CD4-positive, alpha-beta T cell (primary cell): ENCODE measurements at regions not wholly inside any gene's neighbourhood (a gene's known extent, or its start where the extent isn't known, plus 50 kb on each side); places are given as distances from the start of the nearest gene placed in this dataset.

Source experiments
- ATAC-seq: fragments of 200-7000 bp; cut with Tn5 transposase; one replicate; pipeline ENCODE4 v1.10.0; 2022; ENCODE audit warnings: mild to moderate bottlenecking; ENCODE audit not compliant: poor library complexity
- CTCF ChIA-PET: fragments of 350-600 bp; sonication (Branson Sonifier 250); formaldehyde crosslinking; loops from one replicate; lab custom pipeline; 2021; ENCODE audit warnings: antibody characterized with exemption, inconsistent platforms; lab: Charles Lee
- POLR2A ChIA-PET: fragments of 350-600 bp; sonication (Branson Sonifier 250); formaldehyde crosslinking; loops from one replicate; lab custom pipeline; 2021; ENCODE audit warnings: antibody characterized with exemption, inconsistent platforms; lab: Charles Lee
- DNase-seq, 14 experiments: peaks; one replicate each; pipeline ENCODE4 v3.0.0-alpha.2; 2013 to 2020; ENCODE audit warnings: mixed read lengths in 2 of 14
- H3K27ac ChIP-seq, 2 donors: one replicate each; pipeline versions ENCODE4 v1.5.1 to v1.7.0; 2013; ENCODE audit warnings: low read length in 2 of 2, low read depth in 1 of 2, mild to moderate bottlenecking in 1 of 2
- H3K27me3 ChIP-seq, 2 experiments: 1 replicate in 1 of 2; 2 replicates in 1 of 2; pipeline versions ENCODE4 v1.6.1 to v1.7.0; 2013; ENCODE audit warnings: low read length in 2 of 2, control low read depth in 1 of 2, mild to moderate bottlenecking in 1 of 2, moderate library complexity in 1 of 2; ENCODE audit not compliant: insufficient read depth in 2 of 2, control insufficient read depth in 1 of 2
- H3K36me3 ChIP-seq: one replicate; pipeline ENCODE4 v1.6.1; 2013; ENCODE audit warnings: low read length, control low read depth; ENCODE audit not compliant: insufficient read depth
- H3K4me1 ChIP-seq: one replicate; pipeline ENCODE4 v1.6.1; 2013; ENCODE audit warnings: low read length, control low read depth; ENCODE audit not compliant: insufficient read depth
- H3K4me3 ChIP-seq: one replicate; pipeline ENCODE4 v1.5.1; 2013; ENCODE audit warnings: mild to moderate bottlenecking, low read length, moderate library complexity
- H3K9me3 ChIP-seq, 2 experiments: 1 replicate in 1 of 2; 2 replicates in 1 of 2; pipeline versions ENCODE4 v1.6.1 to v1.7.0; 2013; ENCODE audit warnings: low read length in 2 of 2, mild to moderate bottlenecking in 2 of 2, control low read depth in 1 of 2, moderate library complexity in 1 of 2; ENCODE audit not compliant: control insufficient read depth in 1 of 2, insufficient read depth in 1 of 2
- H3K27ac Mint-ChIP-seq: one replicate; pipeline ENCODE4 v1.8.0; 2020; ENCODE audit warnings: mixed read lengths
- H3K27me3 Mint-ChIP-seq: one replicate; pipeline ENCODE4 v1.8.0; 2021; ENCODE audit warnings: mixed read lengths
- H3K36me3 Mint-ChIP-seq: one replicate; pipeline ENCODE4 v1.8.0; 2021; ENCODE audit warnings: low read depth, mixed read lengths
- H3K4me1 Mint-ChIP-seq: one replicate; pipeline ENCODE4 v1.8.0; 2021; ENCODE audit warnings: low read depth, mixed read lengths
- H3K4me3 Mint-ChIP-seq: one replicate; pipeline ENCODE4 v1.8.0; 2020; ENCODE audit warnings: mild to moderate bottlenecking, mixed read lengths
- H3K9me3 Mint-ChIP-seq: one replicate; pipeline ENCODE4 v1.8.0; 2020; ENCODE audit warnings: mixed read lengths
- CTCF ChIP-seq: fragments of 200-600 bp; IDR thresholded peaks from one replicate; pipeline ENCODE4 v1.8.0; 2022; ENCODE audit warnings: antibody characterized with exemption, mild to moderate bottlenecking
- intact Hi-C, 2 experiments: fragments of 100-400 bp; cut with DNase I in 1 of 2; cut with micrococcal nuclease in 1 of 2; formaldehyde crosslinking; loops; one replicate each; pipeline versions ENCODE4 v1.15.1 to v1.9.0; 2023 to 2025; cut with DNase I, micrococcal nuclease

DNA sequence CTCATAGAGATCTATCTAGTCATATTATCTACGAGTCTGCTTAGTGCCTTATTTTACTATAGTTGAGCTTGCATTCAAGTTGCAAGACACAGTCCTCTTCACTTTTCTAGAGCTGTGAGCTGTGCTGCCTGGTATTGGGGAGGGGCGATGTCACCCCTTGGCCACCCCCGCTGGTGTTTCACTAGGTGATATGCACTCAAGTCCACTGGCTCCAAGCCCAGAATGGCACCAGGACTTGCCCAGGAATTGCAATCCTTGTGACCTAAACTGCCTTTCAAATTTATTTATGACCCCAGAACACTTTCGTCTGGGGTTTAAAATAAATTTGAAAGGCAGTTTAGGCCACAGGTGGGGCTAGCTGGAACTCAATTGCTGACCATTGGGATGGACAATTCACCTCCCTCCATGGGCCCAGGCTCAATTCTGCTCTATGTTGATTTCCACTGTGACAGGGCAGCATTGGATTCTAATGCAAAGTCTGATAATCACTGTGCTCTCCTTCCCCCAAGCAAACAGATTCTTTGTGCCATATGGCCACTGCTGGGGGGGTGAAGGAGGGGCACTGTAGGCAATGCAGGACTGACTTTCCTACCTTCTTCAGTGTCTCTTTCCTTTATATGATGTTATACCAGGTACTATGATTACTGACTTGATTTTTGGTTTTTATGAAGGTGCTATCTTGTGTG, 1244.2 kb upstream of the MIR17HG start:
- no peak overlapping the region for H3K4me3 Mint-ChIP-seq
- CTCF ChIA-PET, result no interaction called here
- H3K4me1 Mint-ChIP-seq, result no peaks in the 10 kb centered on the region
- no peaks in the 10 kb centered on the region for H3K27me3 ChIP-seq
- no peaks in the 10 kb centered on the region for H3K4me1 ChIP-seq
- DNase-seq (no peak), ATAC-seq (no peak)
- no peak overlapping the region for H3K27ac Mint-ChIP-seq
- no peak overlapping the region for H3K4me3 ChIP-seq
- H3K27me3 Mint-ChIP-seq, result no peaks in the 10 kb centered on the region
- POLR2A ChIA-PET, result no interaction called here
- TF ChIP-seq CTCF, result no peak
- peaks cover 0 to 17% of the 10 kb centered on the region in 2 experiments for H3K9me3 ChIP-seq
- H3K36me3 Mint-ChIP-seq, result no peaks in the 10 kb centered on the region
- peaks cover 14% of the 10 kb centered on the region for H3K9me3 Mint-ChIP-seq
- no peaks in the 10 kb centered on the region for H3K36me3 ChIP-seq
- intact Hi-C loops, result loop anchor here in 1 of 2 experiments (5.0 kb wide), 1 partner anchor 46 kb away; no protein-coding TSS in a partner anchor
- no peak overlapping the region for H3K27ac ChIP-seq

GRCh38 chr13:90104764-90105163, 1242.7 kb upstream of the MIR17HG start:
- no peaks in the 10 kb centered on the region for H3K4me1 ChIP-seq
- Mint-ChIP-seq H3K36me3 (no peaks in the 10 kb centered on the region), H3K9me3 (peaks cover 14% of the 10 kb centered on the region), H3K4me1 (no peaks in the 10 kb centered on the region), H3K4me3 (no peak overlapping the region), H3K27me3 (no peaks in the 10 kb centered on the region), H3K27ac (no peak overlapping the region)
- no peaks in the 10 kb centered on the region for H3K36me3 ChIP-seq
- no peaks in the 10 kb centered on the region for H3K27me3 ChIP-seq
- ATAC-seq (no peak), DNase-seq (no peak)
- no peak for TF ChIP-seq CTCF
- peaks cover 0 to 18% of the 10 kb centered on the region in 2 experiments for H3K9me3 ChIP-seq
- intact Hi-C loops, result loop anchor here in 1 of 2 experiments (5.0 kb wide), 1 partner anchor 47 kb away; no protein-coding TSS in a partner anchor
- CTCF ChIA-PET, result no interaction called here
- no peak overlapping the region for H3K27ac ChIP-seq
- POLR2A ChIA-PET, result no interaction called here
- H3K4me3 ChIP-seq, result no peak overlapping the region

GRCh38 chr13:90105276-90105675, 1242.2 kb upstream of the MIR17HG start:
- Histone ChIP-seq H3K27me3 (no peaks in the 10 kb centered on the region), H3K9me3 (peaks cover 0 to 18% of the 10 kb centered on the region in 2 experiments), H3K36me3 (no peaks in the 10 kb centered on the region), H3K4me3 (no peak overlapping the region), H3K4me1 (no peaks in the 10 kb centered on the region), H3K27ac (no peak overlapping the region)
- no peaks in the 10 kb centered on the region for H3K36me3 Mint-ChIP-seq
- H3K27me3 Mint-ChIP-seq, result no peaks in the 10 kb centered on the region
- no peak for TF ChIP-seq CTCF
- H3K27ac Mint-ChIP-seq, result no peak overlapping the region
- ATAC-seq, result no peak
- ChIA-PET CTCF (no interaction called here), POLR2A (no interaction called here)
- no peak for DNase-seq
- H3K4me1 Mint-ChIP-seq, result no peaks in the 10 kb centered on the region
- H3K9me3 Mint-ChIP-seq, result peaks cover 16% of the 10 kb centered on the region
- H3K4me3 Mint-ChIP-seq, result no peak overlapping the region
- intact Hi-C loops, result no loop called here
